Cardiac fibroblast (primary cell): ENCODE measurements at regions not wholly inside any gene's neighbourhood (a gene's known extent, or its start where the extent isn't known, plus 50 kb on each side); places are given as distances from the start of the nearest gene placed in this dataset.
"Not testable (repeated sequence)": the region's sequence is repeated elsewhere in the genome, so short reads cannot be mapped to it uniquely, and the experiment has no call there.

ENCODE experiments used
- DNase-seq, 2 donors: peaks; one replicate each; pipeline versions ENCODE4 v3.0.0 to v3.0.0-alpha.2; 2010; ENCODE audit warnings: low read depth in 2 of 2
- H3K4me3 ChIP-seq, 2 donors: replicated peaks in 1 of 2; 1 replicate in 1 of 2; 2 replicates in 1 of 2; pipeline ENCODE4 v1.5.1; 2011; ENCODE audit warnings: low read depth in 2 of 2, low read length in 2 of 2, mild to moderate bottlenecking in 2 of 2, moderate library complexity in 1 of 2

GRCh38 chr22:11561744-11562143 is 3966.2 kb upstream of the OR11H1 start:
- not testable (repeated sequence) for H3K4me3 ChIP-seq, DNase-seq

GRCh38 chr22:11568837-11569563 is 3959.0 kb upstream of the OR11H1 start:
- not testable (repeated sequence) for DNase-seq, H3K4me3 ChIP-seq

- not testable (repeated sequence) for H3K4me3 ChIP-seq, DNase-seq
These were observed 3958.4 kb upstream of the OR11H1 start for GRCh38 chr22:11569564-11569940.

GRCh38 chr22:11573154-11573553 is 3954.8 kb upstream of the OR11H1 start:
- not testable (repeated sequence) for DNase-seq, H3K4me3 ChIP-seq

GRCh38 chr22:11574231-11574630 is 3953.8 kb upstream of the OR11H1 start:
- not testable (repeated sequence) for DNase-seq, H3K4me3 ChIP-seq

GRCh38 chr22:11574659-11575058 is 3953.3 kb upstream of the OR11H1 start:
- DNase-seq, H3K4me3 ChIP-seq: not testable (repeated sequence)

- not testable (repeated sequence) for H3K4me3 ChIP-seq, DNase-seq
These were observed 3951.3 kb upstream of the OR11H1 start for GRCh38 chr22:11576740-11577139.

GRCh38 chr22:11578115-11578514 is 3949.9 kb upstream of the OR11H1 start:
- DNase-seq, H3K4me3 ChIP-seq: not testable (repeated sequence)

GRCh38 chr22:11578551-11578950 is 3949.4 kb upstream of the OR11H1 start:
- H3K4me3 ChIP-seq, DNase-seq: not testable (repeated sequence)

- not testable (repeated sequence) for DNase-seq, H3K4me3 ChIP-seq
These were observed 3945.9 kb upstream of the OR11H1 start for GRCh38 chr22:11582048-11582447.

- DNase-seq, H3K4me3 ChIP-seq: not testable (repeated sequence)
These were observed 3943.8 kb upstream of the OR11H1 start for GRCh38 chr22:11584231-11584630.

- DNase-seq, H3K4me3 ChIP-seq: not testable (repeated sequence)
These were observed 3933.4 kb upstream of the OR11H1 start for GRCh38 chr22:11594552-11594951.

- H3K4me3 ChIP-seq, result not testable (repeated sequence)
These were observed 3930.2 kb upstream of the OR11H1 start for GRCh38 chr22:11597666-11598358.

More at GRCh38 chr22:11597666-11598358, 3930.2 kb upstream of the OR11H1 start:
- not testable (repeated sequence) for DNase-seq
